ENCODE measurements at regions not wholly inside any gene's neighbourhood (a gene's known extent, or its start where the extent isn't known, plus 50 kb on each side); places are given as distances from the start of the nearest gene placed in this dataset.
"Not testable (repeated sequence)": the region's sequence is repeated elsewhere in the genome, so short reads cannot be mapped to it uniquely, and the experiment has no call there.

DNA sequence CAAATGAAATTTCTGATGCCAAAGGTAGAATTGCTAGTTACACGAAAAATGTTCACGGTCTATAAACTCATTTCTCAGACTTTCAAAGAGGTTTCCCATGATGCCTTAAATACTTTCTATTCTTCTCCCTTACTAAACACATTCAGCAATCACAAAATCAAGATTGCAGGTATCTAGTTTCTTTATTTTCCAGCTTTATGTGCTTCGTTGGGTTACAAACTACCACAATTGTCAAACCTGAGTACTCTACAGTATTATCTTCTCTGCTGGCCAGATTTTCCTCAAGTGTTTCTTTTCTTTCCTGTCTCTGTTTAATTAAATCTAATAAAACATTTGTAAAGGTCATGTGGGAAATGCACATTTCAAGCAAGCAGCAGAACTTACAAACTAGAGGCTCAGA is 201.8 kb upstream of the ZNF385D start:
- Histone ChIP-seq H3K9me3 (no peaks in the 10 kb centered on the region), H3K4me1 (no peaks in the 10 kb centered on the region), H3K27me3 (ENCODE audit: low read depth) (no peaks in the 10 kb centered on the region), H3K27ac (no peak overlapping the region), H3K36me3 (no peaks in the 10 kb centered on the region), H3K4me3 (no peak overlapping the region)
- no peak for ATAC-seq
- DNase-seq = no peak
- intact Hi-C loops (cut with DNase I) = no loop called here
- TF ChIP-seq, protein P1, sequence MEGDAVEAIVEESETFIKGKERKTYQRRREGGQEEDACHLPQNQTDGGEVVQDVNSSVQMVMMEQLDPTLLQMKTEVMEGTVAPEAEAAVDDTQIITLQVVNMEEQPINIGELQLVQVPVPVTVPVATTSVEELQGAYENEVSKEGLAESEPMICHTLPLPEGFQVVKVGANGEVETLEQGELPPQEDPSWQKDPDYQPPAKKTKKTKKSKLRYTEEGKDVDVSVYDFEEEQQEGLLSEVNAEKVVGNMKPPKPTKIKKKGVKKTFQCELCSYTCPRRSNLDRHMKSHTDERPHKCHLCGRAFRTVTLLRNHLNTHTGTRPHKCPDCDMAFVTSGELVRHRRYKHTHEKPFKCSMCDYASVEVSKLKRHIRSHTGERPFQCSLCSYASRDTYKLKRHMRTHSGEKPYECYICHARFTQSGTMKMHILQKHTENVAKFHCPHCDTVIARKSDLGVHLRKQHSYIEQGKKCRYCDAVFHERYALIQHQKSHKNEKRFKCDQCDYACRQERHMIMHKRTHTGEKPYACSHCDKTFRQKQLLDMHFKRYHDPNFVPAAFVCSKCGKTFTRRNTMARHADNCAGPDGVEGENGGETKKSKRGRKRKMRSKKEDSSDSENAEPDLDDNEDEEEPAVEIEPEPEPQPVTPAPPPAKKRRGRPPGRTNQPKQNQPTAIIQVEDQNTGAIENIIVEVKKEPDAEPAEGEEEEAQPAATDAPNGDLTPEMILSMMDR (IDR thresholded peaks at IDR 0.05) = no peak

DNA sequence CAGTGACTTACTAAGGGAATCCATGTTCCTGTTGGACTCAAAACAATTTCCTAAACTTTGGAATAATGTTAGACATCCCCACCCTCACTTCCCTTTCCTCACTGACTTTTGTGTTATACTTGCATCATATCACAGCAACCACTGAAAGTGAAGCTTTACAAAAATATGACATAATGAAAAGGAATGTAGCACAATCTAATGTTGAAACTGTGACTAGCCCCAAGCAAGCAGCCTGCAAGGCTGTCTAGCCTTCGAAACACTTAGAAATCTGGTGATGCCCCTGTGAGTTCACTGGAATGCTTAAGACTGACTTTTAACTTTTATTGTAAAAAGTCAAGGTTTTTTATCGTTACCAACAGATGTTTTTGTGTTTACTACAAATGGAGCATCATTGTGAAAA is 203.7 kb upstream of the ZNF385D start:
- no peaks in the 10 kb centered on the region for H3K36me3 ChIP-seq
- no peaks in the 10 kb centered on the region for H3K27me3 ChIP-seq (ENCODE audit: low read depth)
- intact Hi-C loops (cut with DNase I) = no loop called here
- no peak overlapping the region for H3K4me3 ChIP-seq
- DNase-seq (no peak), ATAC-seq (no peak)
- no peaks in the 10 kb centered on the region for H3K4me1 ChIP-seq
- H3K27ac ChIP-seq = no peak overlapping the region
- TF ChIP-seq, protein P1 (IDR thresholded peaks at IDR 0.05) = no peak
- no peaks in the 10 kb centered on the region for H3K9me3 ChIP-seq

DNA sequence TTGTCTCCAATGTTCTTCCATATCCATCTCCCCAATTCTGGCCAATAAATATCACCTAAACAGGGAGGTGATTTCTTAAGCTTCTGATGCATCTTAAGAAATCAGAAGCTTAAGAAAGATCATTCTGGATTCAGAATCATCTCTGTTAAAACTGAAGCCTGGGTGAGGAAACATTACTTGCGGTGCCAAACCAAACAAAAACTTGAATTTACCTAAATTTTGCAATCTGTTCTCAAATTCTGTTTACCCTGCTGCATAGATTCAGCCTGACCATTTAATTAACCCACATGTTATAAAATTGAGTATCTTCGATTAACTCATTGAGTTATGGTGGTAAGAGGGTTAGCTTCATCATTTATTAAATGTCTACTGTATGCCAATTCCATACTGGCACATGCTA is 204.4 kb upstream of the ZNF385D start:
- Histone ChIP-seq H3K36me3 (no peaks in the 10 kb centered on the region), H3K4me1 (no peaks in the 10 kb centered on the region), H3K4me3 (no peak overlapping the region), H3K27me3 (ENCODE audit: low read depth) (no peaks in the 10 kb centered on the region), H3K27ac (no peak overlapping the region), H3K9me3 (no peaks in the 10 kb centered on the region)
- DNase-seq (no peak), ATAC-seq (no peak)
- intact Hi-C loops (cut with DNase I) = no loop called here
- TF ChIP-seq, protein P1 (IDR thresholded peaks at IDR 0.05) = no peak

DNA sequence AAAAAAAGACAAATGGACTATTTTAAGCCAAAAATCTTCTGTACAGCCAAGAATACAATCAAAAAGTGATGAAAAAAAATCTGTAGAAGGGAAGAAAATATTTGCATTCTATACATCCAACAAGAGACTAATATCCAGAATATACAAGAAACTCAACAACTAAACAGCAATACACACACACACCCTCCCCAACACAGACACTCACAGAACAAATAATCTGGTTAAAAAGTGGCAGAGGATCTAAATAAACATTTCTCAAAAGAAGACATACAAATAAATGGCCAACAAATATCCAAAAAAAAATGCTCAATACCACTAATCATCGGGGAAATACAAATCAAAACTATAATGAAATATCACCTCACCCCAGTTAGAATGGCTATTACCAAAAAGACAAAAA is 209.0 kb upstream of the ZNF385D start:
- Histone ChIP-seq H3K27me3 (ENCODE audit: low read depth) (no peaks in the 10 kb centered on the region), H3K4me3 (no peak overlapping the region), H3K36me3 (no peaks in the 10 kb centered on the region), H3K4me1 (no peaks in the 10 kb centered on the region), H3K9me3 (no peaks in the 10 kb centered on the region), H3K27ac (no peak overlapping the region)
- TF ChIP-seq, protein P1 (IDR thresholded peaks at IDR 0.05) = no peak
- DNase-seq = no peak
- intact Hi-C loops (cut with DNase I) = no loop called here
- no peak for ATAC-seq

DNA sequence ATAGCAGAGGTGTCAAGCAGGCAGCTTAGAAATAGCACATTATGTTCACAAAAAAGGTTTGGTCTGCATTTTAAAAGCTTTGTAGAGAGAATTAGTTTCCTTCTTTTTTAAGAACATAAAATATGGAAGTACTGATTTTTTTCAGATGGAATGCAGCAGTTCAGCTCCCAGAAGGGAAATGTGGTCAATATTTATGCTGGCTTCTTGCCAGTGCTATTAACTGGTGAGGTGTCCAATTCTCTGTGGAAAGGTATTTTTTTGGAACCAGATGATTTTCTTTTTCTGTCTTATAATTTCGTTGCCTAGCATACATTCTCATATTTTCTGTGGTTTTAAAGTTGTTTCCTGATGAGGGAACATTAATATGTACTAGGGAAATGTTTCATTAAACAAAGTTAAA is 211.4 kb upstream of the ZNF385D start:
- DNase-seq = no peak

DNA sequence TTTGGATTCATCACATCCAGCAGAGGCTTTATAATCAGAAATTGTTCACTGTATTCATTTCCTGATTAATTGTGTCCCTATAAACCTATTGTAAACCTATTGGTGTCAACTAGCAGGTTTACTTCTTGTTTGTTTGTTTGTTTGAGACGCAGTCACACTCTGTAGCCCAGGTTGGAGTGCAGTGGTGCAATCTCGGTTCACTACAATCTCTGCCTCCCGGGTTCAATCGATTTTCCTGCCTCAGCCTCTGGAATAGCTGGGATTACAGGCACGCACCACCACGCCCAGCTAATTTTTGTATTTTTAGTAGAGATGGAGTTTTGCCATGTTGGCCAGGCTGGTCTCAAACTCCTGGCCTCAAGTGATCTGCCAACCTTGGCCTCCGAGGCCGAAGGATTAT is 215.4 kb upstream of the ZNF385D start:
- H3K9me3 ChIP-seq; intact Hi-C loops (cut with DNase I); DNase-seq; H3K4me3 ChIP-seq; H3K36me3 ChIP-seq; H3K27me3 ChIP-seq (ENCODE audit: low read depth); H3K4me1 ChIP-seq; H3K27ac ChIP-seq; ATAC-seq: not testable (repeated sequence)

More for the DNA sequence above, 211.4 kb upstream of the ZNF385D start:
- no peaks in the 10 kb centered on the region for H3K4me1 ChIP-seq
- no peaks in the 10 kb centered on the region for H3K27me3 ChIP-seq (ENCODE audit: low read depth)
- intact Hi-C loops (cut with DNase I) = no loop called here
- TF ChIP-seq, protein P1 (IDR thresholded peaks at IDR 0.05) = no peak
- H3K27ac ChIP-seq = no peak overlapping the region
- H3K36me3 ChIP-seq = no peaks in the 10 kb centered on the region
- no peaks in the 10 kb centered on the region for H3K9me3 ChIP-seq
- ATAC-seq = no peak
- no peak overlapping the region for H3K4me3 ChIP-seq
